Skeletal muscle satellite cell (primary cell): ENCODE measurements at regions not wholly inside any gene's neighbourhood (a gene's known extent, or its start where the extent isn't known, plus 50 kb on each side); places are given as distances from the start of the nearest gene placed in this dataset.
"Not testable (repeated sequence)": the region's sequence is repeated elsewhere in the genome, so short reads cannot be mapped to it uniquely, and the experiment has no call there.

Experiments used
- H3K27me3 ChIP-seq: 2 replicates; pipeline ENCODE4 v1.7.0; 2013; ENCODE audit warnings: low read length; ENCODE audit not compliant: control insufficient read depth, insufficient read depth
- H3K36me3 ChIP-seq: 2 replicates; pipeline ENCODE4 v1.7.0; 2013; ENCODE audit warnings: mild to moderate bottlenecking, control low read depth, low read length; ENCODE audit not compliant: insufficient read depth
- H3K4me1 ChIP-seq: 2 replicates; pipeline ENCODE4 v1.7.0; 2013; ENCODE audit warnings: low read length; ENCODE audit not compliant: control insufficient read depth, insufficient read depth
- H3K4me2 ChIP-seq: 2 replicates; pipeline ENCODE4 v1.7.0; 2013; ENCODE audit warnings: mild to moderate bottlenecking, low read length
- H3K4me3 ChIP-seq: 2 replicates; pipeline ENCODE4 v1.7.0; 2013; ENCODE audit warnings: low read length
- H3K9ac ChIP-seq: 2 replicates; pipeline ENCODE4 v1.7.0; 2013; ENCODE audit warnings: mild to moderate bottlenecking, low read depth, low read length, moderate library complexity
- H3K9me3 ChIP-seq: replicated peaks from 2 replicates; pipeline ENCODE4 v1.7.0; 2013; ENCODE audit warnings: mild to moderate bottlenecking, control low read depth, low read length

DNA sequence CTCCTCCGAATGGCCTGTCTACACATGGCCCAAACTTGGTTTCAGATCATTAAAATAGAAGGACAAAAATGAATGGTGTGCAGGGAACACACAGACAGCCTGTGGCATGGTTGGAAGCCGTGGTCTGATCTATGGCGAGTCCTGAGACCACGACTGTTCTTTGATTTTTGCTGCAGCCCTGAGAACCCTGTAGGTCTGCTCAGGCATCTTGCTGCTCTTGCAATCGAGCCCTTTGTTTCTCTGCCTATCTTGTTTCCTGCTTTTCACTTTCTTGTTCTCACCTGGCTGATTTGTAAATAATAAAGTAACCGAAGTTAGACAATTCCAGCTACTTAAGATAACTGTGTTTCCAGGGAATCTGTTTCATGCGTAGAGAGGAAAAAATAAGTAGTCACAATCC lies 54.1 kb upstream of the NBPF9 start:
- not testable (repeated sequence) for H3K27me3 ChIP-seq, H3K9me3 ChIP-seq, H3K4me2 ChIP-seq, H3K36me3 ChIP-seq, H3K4me3 ChIP-seq
- Histone ChIP-seq H3K4me1 (peaks cover 17% of the 10 kb centered on the region), H3K9ac (peak overlapping the region; percentile 66)

DNA sequence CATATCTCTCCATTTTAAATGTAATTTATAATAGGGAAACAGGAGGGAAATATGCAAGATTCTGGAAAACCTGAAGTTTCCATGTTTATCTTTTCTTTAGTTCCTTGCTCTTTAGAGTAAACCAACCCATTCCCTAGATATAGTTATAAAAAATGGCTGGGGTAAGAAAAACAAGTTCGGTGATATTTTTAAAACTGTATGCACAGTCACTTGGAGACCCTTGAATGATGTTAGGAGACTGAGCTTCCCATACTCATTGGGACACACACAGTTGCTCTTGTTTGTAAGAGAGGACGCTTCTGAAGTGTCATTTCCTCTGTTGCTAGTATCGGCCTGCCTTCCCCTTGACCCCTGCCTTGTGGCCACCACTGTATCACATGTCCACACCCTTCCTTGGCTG lies 55.0 kb upstream of the NBPF9 start:
- not testable (repeated sequence) for H3K9me3 ChIP-seq, H3K27me3 ChIP-seq, H3K36me3 ChIP-seq, H3K4me3 ChIP-seq
- H3K9ac ChIP-seq = peak overlapping the region; percentile 66
- peaks cover 17% of the 10 kb centered on the region for H3K4me1 ChIP-seq
- H3K4me2 ChIP-seq = peak overlapping the region; percentile 41

DNA sequence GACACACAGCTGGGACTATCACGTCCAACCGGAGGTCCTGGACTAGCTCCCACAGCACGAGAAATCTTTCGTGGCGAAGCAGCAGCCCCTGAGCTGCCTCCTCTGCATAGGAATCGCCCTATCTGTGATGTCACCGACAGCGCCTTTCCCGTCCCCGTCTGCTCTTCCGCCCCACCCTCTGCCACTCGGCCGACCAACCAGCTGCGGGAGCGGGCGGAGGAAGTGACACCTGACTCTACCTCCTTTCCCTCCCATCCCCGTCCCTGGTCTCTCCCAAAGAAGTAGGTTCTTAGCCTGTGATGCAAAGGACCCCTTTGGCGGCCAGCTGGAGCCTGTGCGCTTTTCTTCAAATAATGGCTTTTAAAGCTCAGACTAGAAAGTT lies 59.7 kb upstream of the NBPF9 start:
- not testable (repeated sequence) for H3K9me3 ChIP-seq, H3K4me3 ChIP-seq

DNA sequence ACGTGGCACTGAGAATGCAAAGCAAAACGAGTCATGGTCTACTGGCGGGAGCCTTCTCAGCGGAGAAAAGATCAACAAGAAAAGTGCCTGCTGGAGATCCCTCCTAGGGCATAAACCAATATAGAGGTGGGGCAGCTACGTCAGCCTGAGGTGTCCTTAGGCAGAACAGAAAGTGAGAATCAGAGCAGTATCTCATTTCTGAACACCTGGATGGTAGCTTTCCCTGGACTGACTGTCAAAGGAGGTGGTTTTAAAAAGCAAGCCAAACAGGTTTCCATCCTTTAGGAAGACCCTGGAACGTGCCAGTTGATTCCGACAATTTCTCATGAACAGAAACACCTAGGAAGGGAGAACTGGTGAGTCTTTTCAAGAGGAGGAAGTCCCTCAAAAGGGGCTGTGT lies 71.4 kb upstream of the NBPF9 start:
- H3K4me1 ChIP-seq = not testable (repeated sequence)
- peak overlapping the region; percentile 54 for H3K4me3 ChIP-seq
- peak overlapping the region; percentile 45 for H3K9ac ChIP-seq

More for the DNA sequence above, 59.7 kb upstream of the NBPF9 start:
- not testable (repeated sequence) for H3K4me2 ChIP-seq, H3K9ac ChIP-seq, H3K27me3 ChIP-seq, H3K36me3 ChIP-seq
- H3K4me1 ChIP-seq = peaks cover 12% of the 10 kb centered on the region

DNA sequence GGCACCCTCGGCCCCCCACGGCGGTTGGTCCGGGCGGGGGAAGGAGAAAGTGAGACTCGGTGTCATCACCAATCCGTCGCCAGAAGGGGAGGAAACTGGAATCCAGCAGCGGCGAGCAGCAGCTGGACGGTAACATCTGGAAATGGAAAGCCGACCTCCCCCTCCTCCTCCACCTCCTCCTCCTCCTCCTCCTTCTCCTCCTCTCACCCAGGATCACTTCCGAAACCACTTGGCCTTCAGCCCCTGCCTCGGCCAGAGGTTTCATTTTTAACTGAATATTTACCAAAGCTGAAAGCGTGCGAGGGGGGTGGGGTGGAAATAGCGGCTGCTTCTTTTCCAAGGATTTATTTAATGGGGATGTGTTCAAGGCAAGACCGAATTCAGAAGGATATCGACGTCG lies 72.5 kb upstream of the NBPF9 start:
- H3K4me2 ChIP-seq, H3K36me3 ChIP-seq, H3K4me1 ChIP-seq, H3K27me3 ChIP-seq, H3K4me3 ChIP-seq, H3K9me3 ChIP-seq: not testable (repeated sequence)
- H3K9ac ChIP-seq = peak overlapping the region; percentile 54

More for the DNA sequence above, 71.4 kb upstream of the NBPF9 start:
- H3K36me3 ChIP-seq, H3K27me3 ChIP-seq, H3K9me3 ChIP-seq: not testable (repeated sequence)
- H3K4me2 ChIP-seq = peak overlapping the region; percentile 68

DNA sequence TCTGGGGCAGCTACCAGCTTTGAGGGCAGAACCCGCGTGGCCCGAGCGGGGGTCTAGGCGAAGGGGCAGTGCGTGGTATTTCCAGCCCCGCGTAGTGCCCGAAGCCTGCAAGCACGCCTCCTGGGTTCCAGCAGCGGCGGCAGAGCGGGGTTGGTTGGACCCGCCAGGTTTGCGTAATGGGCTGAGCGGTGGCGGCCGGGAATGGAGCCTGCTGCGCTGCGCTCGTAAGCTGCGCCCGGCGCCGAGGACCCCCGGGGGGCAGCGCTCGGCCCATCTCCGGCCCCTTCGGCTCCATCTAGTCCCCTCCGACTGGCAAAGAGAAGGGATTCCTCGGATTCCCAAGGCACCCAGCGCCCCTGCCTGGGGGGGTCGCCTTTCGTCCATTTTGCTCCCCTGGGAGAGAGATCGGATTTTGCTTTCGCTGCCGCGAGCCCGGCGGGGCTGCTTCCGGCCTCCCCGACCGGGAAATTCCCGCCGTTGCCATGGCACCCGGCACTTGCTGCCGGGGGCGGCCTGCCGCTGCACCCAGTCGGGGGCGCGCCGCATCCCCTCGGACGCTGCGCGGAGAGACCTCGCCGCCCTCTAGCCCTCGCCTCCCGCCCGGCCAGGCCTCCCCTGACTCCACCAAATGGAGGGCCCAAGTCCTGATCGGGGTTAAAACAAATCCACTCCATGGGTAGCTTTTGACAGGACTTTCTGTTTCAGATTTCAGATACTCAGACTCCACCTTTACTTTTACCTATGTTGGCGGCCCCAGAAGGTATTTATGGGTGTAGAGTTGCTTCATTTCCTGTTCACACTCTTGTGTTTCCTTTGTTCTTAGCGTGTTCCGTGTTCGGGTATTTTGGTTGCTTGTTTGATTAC lies 73.3 kb upstream of the NBPF9 start:
- H3K27me3 ChIP-seq, H3K36me3 ChIP-seq, H3K4me1 ChIP-seq, H3K9me3 ChIP-seq: not testable (repeated sequence)
- Histone ChIP-seq H3K9ac (peak overlapping the region; percentile 88), H3K4me3 (peak overlapping the region; percentile 76), H3K4me2 (peak overlapping the region; percentile 25)

DNA sequence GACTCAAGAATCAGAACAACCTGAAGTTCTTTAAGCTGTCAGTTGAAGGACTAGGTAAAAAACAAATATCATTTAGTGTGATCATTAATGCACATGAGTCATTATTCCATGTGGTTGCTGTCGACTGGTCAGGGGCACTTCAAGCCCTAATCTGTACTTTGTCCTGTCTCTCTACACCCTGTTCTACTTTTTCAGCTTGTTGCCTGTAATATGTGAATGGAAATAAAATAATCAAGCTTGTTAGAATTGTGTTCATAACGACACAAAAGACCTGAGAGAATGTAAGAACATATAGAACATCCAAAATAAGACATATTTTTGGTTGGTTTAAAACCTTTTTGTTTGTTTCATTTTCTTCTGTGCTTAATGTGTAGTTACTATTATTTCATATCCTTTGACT lies 87.4 kb upstream of the NBPF9 start:
- not testable (repeated sequence) for H3K4me1 ChIP-seq, H3K9ac ChIP-seq, H3K36me3 ChIP-seq, H3K27me3 ChIP-seq, H3K9me3 ChIP-seq, H3K4me3 ChIP-seq
- H3K4me2 ChIP-seq = peak overlapping the region; percentile 44

DNA sequence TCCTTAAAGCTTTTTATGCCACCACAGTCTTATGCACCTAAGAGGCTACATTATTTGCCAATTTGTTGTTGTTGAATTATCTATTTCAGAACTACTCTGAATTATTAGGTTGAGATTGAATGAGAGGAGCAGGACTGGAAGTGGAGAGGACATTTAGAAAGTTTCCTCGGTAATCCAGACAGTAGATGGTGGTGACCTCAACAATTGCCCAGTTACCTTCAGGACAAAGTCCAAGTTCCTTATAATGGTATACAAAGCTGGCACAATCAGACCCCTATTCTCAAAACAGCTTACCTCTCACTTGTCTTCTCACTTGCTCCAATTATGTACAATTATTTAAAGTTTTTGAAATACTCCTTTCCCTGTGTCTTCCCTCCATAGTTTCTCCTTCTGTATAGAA lies 93.3 kb upstream of the NBPF9 start:
- H3K9me3 ChIP-seq, H3K4me2 ChIP-seq, H3K36me3 ChIP-seq, H3K4me1 ChIP-seq, H3K9ac ChIP-seq, H3K4me3 ChIP-seq, H3K27me3 ChIP-seq: not testable (repeated sequence)

DNA sequence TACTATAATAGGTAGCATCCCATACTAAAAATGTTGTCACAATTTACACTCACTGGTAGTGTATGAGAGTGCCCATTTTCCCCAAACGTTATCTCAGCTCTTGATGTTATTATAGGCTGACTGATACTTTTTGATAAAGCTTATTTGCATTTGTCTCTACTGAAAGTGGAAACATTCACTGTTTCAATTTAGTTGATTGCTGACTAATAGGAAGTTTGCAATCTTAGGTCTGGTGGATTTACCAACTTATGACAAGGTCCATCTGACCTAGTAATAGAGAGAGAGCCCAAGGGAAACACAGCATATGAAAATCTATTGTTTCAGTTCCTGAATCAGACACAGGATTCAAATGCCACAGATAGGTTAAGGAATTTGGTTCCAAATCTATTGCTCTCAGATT lies 97.2 kb upstream of the NBPF9 start:
- H3K9me3 ChIP-seq, H3K27me3 ChIP-seq, H3K4me1 ChIP-seq, H3K9ac ChIP-seq, H3K4me3 ChIP-seq, H3K4me2 ChIP-seq, H3K36me3 ChIP-seq: not testable (repeated sequence)

DNA sequence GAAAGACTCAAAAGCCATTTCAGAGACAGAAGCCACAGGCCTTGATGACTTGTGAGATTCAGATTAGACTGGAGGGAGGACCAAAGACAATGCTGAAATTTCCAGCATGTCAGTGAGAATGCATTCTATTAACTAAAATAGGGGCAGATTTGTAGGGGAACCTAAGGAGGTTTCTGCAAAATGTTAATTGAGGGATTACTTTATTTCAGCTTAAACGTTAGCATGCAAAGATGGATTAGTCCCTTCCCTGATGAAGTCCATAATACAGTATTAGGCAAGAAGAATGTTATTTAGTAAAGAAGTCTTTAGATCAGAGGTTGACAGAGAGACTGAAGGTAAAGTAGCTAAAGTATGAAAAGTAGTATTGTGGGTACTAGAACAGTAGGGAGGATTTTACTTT lies 98.9 kb upstream of the NBPF9 start:
- H3K4me3 ChIP-seq, H3K9ac ChIP-seq, H3K27me3 ChIP-seq, H3K9me3 ChIP-seq, H3K36me3 ChIP-seq, H3K4me1 ChIP-seq, H3K4me2 ChIP-seq: not testable (repeated sequence)

DNA sequence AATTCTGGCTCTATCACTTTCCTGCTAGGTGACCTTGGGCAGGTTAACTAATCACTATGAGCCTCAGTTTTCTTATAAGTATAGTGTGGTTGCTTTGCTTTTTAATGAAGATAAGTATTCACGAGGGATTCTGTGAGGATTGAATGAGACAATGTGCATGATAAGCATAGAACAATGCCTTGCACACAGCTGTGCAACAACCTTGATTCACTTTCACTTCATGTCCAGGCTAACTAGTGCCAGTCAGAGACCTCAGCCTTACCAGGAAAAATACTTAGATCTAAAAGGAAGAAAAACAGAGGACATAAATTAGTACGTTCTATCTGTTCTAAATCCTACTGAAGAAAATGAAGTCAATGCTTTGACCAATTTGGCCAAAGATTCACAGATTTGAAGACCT lies 101.0 kb upstream of the NBPF9 start:
- H3K4me2 ChIP-seq, H3K27me3 ChIP-seq: not testable (repeated sequence)

DNA sequence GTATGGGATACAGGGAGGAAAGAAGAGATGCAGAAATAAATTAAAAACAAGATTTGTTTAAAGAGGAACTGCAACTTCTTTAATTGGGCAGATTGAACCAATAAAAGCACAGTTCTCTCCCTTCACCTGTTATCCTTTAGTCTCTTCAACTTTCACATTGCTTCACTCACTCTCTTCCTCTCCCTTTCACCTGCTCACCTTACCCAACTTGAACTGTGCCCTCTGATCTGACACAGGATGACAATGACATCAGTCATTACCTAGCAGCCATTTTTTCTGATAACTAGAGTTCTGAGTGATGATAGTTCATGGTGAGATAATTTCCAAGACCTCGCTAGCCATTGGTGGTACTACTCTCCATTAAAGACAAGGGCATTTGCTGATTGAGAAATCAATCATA lies 105.5 kb upstream of the NBPF9 start:
- not testable (repeated sequence) for H3K4me1 ChIP-seq, H3K9ac ChIP-seq, H3K27me3 ChIP-seq, H3K9me3 ChIP-seq, H3K36me3 ChIP-seq, H3K4me3 ChIP-seq, H3K4me2 ChIP-seq

More for the DNA sequence above, 101.0 kb upstream of the NBPF9 start:
- H3K9ac ChIP-seq, H3K4me1 ChIP-seq, H3K36me3 ChIP-seq, H3K9me3 ChIP-seq, H3K4me3 ChIP-seq: not testable (repeated sequence)
